HL-60 (cell line): ENCODE measurements at regions not wholly inside any gene's neighbourhood (a gene's known extent, or its start where the extent isn't known, plus 50 kb on each side); places are given as distances from the start of the nearest gene placed in this dataset.

Experiments used
- DNase-seq, 2 experiments: peaks; one replicate each; pipeline ENCODE4 v3.0.0-alpha.2; 2010 to 2020; ENCODE audit warnings: low read depth in 1 of 2, low spot score in 1 of 2
- H3K27ac ChIP-seq: fragments of 250-450 bp; sonication (Bioruptor Pico); replicated peaks from 2 replicates; pipeline ENCODE4 v1.5.1; 2020; ENCODE audit warnings: mild to moderate bottlenecking, moderate library complexity
- H3K27me3 ChIP-seq: fragments of 250-450 bp; sonication (Bioruptor Pico); 2 replicates; pipeline ENCODE4 v1.5.1; 2021; ENCODE audit warnings: mild to moderate bottlenecking, moderate library complexity; ENCODE audit not compliant: insufficient read depth, poor library complexity, severe bottlenecking
- H3K4me3 ChIP-seq: replicated peaks from 2 replicates; pipeline ENCODE4 v1.5.1; 2011; ENCODE audit warnings: mild to moderate bottlenecking, control low read depth, low read length; ENCODE audit not compliant: insufficient read depth
- GABPA ChIP-seq: IDR thresholded peaks from 2 replicates; pipeline ENCODE4 v1.6.1; 2012; ENCODE audit warnings: low read depth
- POLR2AphosphoS5 ChIP-seq: IDR thresholded peaks from 2 replicates; pipeline ENCODE4 v1.6.1; 2012; ENCODE audit warnings: low read depth
- SPI1 ChIP-seq: IDR thresholded peaks from 2 replicates; pipeline ENCODE4 v1.6.1; 2012; ENCODE audit warnings: low read depth, mild to moderate bottlenecking, borderline replicate concordance
- TF ChIP-seq, protein P1 (sequence below): IDR thresholded peaks from 2 replicates; pipeline ENCODE4 v1.6.1; 2012; ENCODE audit warnings: low read depth; ENCODE audit not compliant: insufficient replicate concordance
- TF ChIP-seq, protein P2 (sequence below): IDR thresholded peaks from one replicate; pipeline ENCODE4 v1.5.1; 2011; ENCODE audit warnings: low read length, control low read depth, inconsistent platforms; ENCODE audit not compliant: insufficient read depth

DNA sequence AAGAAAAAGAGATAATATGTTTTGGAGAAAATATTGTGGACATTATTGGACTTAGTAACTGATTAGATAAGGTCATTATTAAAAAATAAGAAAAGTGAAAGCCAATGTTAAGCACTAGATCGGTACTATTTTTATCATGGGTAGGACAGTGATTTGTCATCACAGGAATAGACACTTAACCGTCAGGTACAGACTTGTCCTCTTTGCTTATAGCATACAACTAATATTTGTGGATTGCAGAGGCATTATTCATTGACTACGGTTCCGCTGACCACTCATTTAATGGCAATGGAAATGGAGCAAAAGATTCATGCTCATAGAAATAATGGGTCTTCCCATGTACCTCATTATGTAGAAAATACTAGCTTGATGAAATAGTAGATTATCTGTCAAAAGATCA is 596.3 kb upstream of the CA10 start:
- H3K27ac ChIP-seq, result no peak overlapping the region
- no peak overlapping the region for H3K4me3 ChIP-seq
- H3K27me3 ChIP-seq, result no peaks in the 10 kb centered on the region
- no peak for DNase-seq
- TF ChIP-seq, protein P1, sequence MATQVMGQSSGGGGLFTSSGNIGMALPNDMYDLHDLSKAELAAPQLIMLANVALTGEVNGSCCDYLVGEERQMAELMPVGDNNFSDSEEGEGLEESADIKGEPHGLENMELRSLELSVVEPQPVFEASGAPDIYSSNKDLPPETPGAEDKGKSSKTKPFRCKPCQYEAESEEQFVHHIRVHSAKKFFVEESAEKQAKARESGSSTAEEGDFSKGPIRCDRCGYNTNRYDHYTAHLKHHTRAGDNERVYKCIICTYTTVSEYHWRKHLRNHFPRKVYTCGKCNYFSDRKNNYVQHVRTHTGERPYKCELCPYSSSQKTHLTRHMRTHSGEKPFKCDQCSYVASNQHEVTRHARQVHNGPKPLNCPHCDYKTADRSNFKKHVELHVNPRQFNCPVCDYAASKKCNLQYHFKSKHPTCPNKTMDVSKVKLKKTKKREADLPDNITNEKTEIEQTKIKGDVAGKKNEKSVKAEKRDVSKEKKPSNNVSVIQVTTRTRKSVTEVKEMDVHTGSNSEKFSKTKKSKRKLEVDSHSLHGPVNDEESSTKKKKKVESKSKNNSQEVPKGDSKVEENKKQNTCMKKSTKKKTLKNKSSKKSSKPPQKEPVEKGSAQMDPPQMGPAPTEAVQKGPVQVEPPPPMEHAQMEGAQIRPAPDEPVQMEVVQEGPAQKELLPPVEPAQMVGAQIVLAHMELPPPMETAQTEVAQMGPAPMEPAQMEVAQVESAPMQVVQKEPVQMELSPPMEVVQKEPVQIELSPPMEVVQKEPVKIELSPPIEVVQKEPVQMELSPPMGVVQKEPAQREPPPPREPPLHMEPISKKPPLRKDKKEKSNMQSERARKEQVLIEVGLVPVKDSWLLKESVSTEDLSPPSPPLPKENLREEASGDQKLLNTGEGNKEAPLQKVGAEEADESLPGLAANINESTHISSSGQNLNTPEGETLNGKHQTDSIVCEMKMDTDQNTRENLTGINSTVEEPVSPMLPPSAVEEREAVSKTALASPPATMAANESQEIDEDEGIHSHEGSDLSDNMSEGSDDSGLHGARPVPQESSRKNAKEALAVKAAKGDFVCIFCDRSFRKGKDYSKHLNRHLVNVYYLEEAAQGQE, result no peak
- TF ChIP-seq GABPA, result no peak
- TF ChIP-seq, protein P2, sequence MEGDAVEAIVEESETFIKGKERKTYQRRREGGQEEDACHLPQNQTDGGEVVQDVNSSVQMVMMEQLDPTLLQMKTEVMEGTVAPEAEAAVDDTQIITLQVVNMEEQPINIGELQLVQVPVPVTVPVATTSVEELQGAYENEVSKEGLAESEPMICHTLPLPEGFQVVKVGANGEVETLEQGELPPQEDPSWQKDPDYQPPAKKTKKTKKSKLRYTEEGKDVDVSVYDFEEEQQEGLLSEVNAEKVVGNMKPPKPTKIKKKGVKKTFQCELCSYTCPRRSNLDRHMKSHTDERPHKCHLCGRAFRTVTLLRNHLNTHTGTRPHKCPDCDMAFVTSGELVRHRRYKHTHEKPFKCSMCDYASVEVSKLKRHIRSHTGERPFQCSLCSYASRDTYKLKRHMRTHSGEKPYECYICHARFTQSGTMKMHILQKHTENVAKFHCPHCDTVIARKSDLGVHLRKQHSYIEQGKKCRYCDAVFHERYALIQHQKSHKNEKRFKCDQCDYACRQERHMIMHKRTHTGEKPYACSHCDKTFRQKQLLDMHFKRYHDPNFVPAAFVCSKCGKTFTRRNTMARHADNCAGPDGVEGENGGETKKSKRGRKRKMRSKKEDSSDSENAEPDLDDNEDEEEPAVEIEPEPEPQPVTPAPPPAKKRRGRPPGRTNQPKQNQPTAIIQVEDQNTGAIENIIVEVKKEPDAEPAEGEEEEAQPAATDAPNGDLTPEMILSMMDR, result no peak
- TF ChIP-seq SPI1, result no peak
- no peak for TF ChIP-seq POLR2AphosphoS5

DNA sequence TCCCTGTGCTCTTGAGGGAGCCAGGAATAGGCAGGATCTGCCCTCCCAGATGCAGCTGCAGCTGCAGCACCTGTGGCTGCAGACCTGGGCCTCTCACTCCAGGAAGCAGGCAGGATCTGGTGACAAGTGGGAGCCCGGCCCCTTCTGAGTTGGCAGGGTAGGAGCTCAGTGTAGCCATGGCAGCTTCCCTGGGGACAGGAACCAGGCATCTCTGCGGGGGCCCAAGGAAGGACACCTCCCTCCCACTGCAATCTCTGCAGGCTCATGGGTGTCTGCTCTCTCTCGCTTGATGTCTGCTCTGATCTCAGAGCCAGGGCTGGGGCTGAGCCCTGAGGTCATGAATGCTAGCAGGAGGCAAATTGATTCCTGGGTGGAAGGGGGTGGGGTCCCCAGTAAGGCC is 592.5 kb upstream of the CA10 start:
- H3K27me3 ChIP-seq, result no peaks in the 10 kb centered on the region
- DNase-seq, result no peak
- no peak for TF ChIP-seq GABPA
- TF ChIP-seq SPI1, result no peak
- TF ChIP-seq POLR2AphosphoS5, result no peak
- TF ChIP-seq, protein P2, result no peak
- TF ChIP-seq, protein P1, result no peak
- no peak overlapping the region for H3K4me3 ChIP-seq
- H3K27ac ChIP-seq, result no peak overlapping the region

DNA sequence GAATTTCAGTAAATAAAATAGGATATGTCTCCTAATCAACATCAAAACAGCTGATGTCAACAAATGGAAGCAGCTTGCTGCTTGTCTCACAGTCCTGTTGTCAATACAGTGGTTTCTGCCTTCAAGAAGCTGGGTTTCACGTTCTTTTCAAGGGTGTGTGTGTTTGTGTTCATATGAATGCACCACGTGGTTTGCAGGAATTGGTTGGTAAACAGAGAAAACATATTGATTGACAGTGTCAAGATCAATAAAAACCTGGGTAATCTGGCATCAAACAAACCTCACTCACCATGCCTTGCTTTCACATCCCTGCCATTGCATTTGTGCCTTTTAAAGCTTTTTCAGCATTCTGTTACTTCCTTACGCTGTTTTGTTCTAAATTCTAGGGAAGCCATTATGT is 585.7 kb upstream of the CA10 start:
- TF ChIP-seq, protein P2, result no peak
- DNase-seq, result no peak
- Histone ChIP-seq H3K27ac (no peak overlapping the region), H3K4me3 (no peak overlapping the region), H3K27me3 (no peaks in the 10 kb centered on the region)

DNA sequence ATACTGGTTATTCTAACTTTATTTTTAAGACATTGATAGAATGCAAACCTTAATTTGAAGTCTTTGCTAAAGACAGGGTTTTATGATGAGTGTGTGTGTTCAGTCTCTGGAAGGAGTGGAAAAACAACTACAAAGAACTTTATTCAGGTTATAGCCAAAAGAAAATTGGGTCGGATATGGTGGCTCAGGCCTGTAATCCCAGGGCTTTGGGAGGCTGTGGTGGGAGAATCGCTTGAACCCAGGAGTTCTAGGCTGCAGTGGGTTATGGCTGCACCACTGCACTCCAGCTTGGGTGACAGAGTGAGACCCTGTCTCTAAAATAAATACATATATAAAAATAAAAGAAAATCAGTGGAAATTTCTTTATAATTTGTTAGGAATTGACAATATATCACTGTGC is 581.5 kb upstream of the CA10 start:
- H3K27ac ChIP-seq, result no peak overlapping the region
- H3K27me3 ChIP-seq, result no peaks in the 10 kb centered on the region
- H3K4me3 ChIP-seq, result no peak overlapping the region
- TF ChIP-seq, protein P2, result no peak
- TF ChIP-seq GABPA (no peak), SPI1 (no peak), POLR2AphosphoS5 (no peak)
- TF ChIP-seq, protein P1, result no peak
- no peak for DNase-seq
